ENCODE measurements at regions not wholly inside any gene's neighbourhood (a gene's known extent, or its start where the extent isn't known, plus 50 kb on each side); places are given as distances from the start of the nearest gene placed in this dataset.

DNA sequence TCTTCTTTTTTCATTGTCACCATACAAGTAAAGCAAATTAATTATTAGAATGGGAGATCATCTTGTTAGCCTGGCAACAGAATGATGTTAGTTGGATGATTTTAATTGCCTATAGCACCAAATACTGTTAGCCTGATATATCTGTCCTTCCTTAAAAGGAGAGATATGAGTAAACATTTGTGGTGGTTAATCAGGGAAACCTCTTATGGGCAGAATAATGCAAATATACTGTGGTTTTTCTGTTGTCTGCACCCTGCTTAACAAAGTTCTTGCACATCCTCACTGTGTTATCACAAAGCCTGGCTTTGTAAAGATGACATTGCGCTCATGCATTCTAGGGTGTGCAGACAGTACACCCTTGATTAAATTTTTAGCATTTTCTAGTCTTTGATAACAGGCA lies 254.9 kb upstream of the SMC2 start (continued):
- TF ChIP-seq, protein P1, sequence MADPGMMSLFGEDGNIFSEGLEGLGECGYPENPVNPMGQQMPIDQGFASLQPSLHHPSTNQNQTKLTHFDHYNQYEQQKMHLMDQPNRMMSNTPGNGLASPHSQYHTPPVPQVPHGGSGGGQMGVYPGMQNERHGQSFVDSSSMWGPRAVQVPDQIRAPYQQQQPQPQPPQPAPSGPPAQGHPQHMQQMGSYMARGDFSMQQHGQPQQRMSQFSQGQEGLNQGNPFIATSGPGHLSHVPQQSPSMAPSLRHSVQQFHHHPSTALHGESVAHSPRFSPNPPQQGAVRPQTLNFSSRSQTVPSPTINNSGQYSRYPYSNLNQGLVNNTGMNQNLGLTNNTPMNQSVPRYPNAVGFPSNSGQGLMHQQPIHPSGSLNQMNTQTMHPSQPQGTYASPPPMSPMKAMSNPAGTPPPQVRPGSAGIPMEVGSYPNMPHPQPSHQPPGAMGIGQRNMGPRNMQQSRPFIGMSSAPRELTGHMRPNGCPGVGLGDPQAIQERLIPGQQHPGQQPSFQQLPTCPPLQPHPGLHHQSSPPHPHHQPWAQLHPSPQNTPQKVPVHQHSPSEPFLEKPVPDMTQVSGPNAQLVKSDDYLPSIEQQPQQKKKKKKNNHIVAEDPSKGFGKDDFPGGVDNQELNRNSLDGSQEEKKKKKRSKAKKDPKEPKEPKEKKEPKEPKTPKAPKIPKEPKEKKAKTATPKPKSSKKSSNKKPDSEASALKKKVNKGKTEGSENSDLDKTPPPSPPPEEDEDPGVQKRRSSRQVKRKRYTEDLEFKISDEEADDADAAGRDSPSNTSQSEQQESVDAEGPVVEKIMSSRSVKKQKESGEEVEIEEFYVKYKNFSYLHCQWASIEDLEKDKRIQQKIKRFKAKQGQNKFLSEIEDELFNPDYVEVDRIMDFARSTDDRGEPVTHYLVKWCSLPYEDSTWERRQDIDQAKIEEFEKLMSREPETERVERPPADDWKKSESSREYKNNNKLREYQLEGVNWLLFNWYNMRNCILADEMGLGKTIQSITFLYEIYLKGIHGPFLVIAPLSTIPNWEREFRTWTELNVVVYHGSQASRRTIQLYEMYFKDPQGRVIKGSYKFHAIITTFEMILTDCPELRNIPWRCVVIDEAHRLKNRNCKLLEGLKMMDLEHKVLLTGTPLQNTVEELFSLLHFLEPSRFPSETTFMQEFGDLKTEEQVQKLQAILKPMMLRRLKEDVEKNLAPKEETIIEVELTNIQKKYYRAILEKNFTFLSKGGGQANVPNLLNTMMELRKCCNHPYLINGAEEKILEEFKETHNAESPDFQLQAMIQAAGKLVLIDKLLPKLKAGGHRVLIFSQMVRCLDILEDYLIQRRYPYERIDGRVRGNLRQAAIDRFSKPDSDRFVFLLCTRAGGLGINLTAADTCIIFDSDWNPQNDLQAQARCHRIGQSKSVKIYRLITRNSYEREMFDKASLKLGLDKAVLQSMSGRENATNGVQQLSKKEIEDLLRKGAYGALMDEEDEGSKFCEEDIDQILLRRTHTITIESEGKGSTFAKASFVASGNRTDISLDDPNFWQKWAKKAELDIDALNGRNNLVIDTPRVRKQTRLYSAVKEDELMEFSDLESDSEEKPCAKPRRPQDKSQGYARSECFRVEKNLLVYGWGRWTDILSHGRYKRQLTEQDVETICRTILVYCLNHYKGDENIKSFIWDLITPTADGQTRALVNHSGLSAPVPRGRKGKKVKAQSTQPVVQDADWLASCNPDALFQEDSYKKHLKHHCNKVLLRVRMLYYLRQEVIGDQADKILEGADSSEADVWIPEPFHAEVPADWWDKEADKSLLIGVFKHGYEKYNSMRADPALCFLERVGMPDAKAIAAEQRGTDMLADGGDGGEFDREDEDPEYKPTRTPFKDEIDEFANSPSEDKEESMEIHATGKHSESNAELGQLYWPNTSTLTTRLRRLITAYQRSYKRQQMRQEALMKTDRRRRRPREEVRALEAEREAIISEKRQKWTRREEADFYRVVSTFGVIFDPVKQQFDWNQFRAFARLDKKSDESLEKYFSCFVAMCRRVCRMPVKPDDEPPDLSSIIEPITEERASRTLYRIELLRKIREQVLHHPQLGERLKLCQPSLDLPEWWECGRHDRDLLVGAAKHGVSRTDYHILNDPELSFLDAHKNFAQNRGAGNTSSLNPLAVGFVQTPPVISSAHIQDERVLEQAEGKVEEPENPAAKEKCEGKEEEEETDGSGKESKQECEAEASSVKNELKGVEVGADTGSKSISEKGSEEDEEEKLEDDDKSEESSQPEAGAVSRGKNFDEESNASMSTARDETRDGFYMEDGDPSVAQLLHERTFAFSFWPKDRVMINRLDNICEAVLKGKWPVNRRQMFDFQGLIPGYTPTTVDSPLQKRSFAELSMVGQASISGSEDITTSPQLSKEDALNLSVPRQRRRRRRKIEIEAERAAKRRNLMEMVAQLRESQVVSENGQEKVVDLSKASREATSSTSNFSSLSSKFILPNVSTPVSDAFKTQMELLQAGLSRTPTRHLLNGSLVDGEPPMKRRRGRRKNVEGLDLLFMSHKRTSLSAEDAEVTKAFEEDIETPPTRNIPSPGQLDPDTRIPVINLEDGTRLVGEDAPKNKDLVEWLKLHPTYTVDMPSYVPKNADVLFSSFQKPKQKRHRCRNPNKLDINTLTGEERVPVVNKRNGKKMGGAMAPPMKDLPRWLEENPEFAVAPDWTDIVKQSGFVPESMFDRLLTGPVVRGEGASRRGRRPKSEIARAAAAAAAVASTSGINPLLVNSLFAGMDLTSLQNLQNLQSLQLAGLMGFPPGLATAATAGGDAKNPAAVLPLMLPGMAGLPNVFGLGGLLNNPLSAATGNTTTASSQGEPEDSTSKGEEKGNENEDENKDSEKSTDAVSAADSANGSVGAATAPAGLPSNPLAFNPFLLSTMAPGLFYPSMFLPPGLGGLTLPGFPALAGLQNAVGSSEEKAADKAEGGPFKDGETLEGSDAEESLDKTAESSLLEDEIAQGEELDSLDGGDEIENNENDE (IDR thresholded peaks at IDR 0.05; ENCODE audit: insufficient replicate concordance, low read length) = no peak
- no peak for TF ChIP-seq SP4 (IDR thresholded peaks at IDR 0.05; ENCODE audit: low read length)
- no peak for TF ChIP-seq POLR2AphosphoS5 (IDR thresholded peaks at IDR 0.05; ENCODE audit: low read depth, low read length)
- TF ChIP-seq GABPA (IDR thresholded peaks at IDR 0.05; ENCODE audit: borderline replicate concordance, insufficient read depth, low read length) = no peak
- no peak for TF ChIP-seq CREB1 (IDR thresholded peaks at IDR 0.05)
- no peak for TF ChIP-seq SIX5 (IDR thresholded peaks at IDR 0.05; ENCODE audit: low read depth, low read length)
- TF ChIP-seq RFX5 (IDR thresholded peaks at IDR 0.05; ENCODE audit: borderline replicate concordance, low read depth, low read length) = no peak
- no peak for TF ChIP-seq SIN3A (conservative IDR thresholded peaks at IDR 0.05 in 1 of 2, IDR thresholded peaks at IDR 0.05 in 1 of 2; ENCODE audit: low read depth in 1 of 2, low read length in 2 of 2)
- no peak for TF ChIP-seq SIRT6 (IDR thresholded peaks at IDR 0.05; ENCODE audit: low read length)
- TF ChIP-seq GTF2F1 (IDR thresholded peaks at IDR 0.05; ENCODE audit: borderline replicate concordance, low read depth, low read length) = no peak
- no peak for TF ChIP-seq EZH2 (IDR thresholded peaks at IDR 0.05; ENCODE audit: low read depth, low read length, severe bottlenecking)
